ENCODE measurements at regions not wholly inside any gene's neighbourhood (a gene's known extent, or its start where the extent isn't known, plus 50 kb on each side); places are given as distances from the start of the nearest gene placed in this dataset.
"Not testable (repeated sequence)": the region's sequence is repeated elsewhere in the genome, so short reads cannot be mapped to it uniquely, and the experiment has no call there.

DNA sequence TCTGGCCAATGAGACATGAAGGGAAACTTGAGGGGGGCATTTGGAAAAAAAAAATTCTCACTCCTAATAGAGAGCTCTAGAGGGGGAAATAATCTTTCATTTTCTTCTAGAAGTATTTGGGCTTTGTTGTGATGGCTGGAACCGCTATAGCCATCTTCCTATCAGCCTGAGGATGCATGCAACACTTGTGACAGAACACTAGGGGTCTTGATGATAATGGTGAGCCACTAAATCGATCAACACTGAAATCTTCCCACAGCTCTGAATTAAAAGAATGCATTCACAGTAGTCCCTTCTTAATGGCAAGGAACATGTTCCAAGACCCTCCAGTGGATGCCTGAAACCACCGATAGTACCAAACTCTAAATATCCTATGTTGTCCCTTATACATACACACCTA lies 325.3 kb downstream of the LNPK start:
- Histone ChIP-seq H3K4me1 (no peaks in the 10 kb centered on the region), H3K27ac (no peak overlapping the region), H3K9me3 (no peaks in the 10 kb centered on the region), H3K4me2 (no peak overlapping the region), H3K4me3 (no peak overlapping the region)
- ChIA-PET POLR2A (no interaction called here), CTCF (no interaction called here)
- FAIRE-seq (no peak), ATAC-seq (0 out of 6 replicates have a peak, but pooled peaks of 1 of the 2 experiments have one; percentile 32), DNase-seq (ENCODE audit: low read depth in 1 of 2, low spot score in 1 of 2) (no peak)
- WGBS (ENCODE audit: missing lambda C conversion rate) = 25% methylated on average over 3 of the region's 3 CpGs
- no peak for TF ChIP-seq TP53 (CRISPR knock-in tag; IDR thresholded peaks at IDR 0.05)
- TF ChIP-seq TFCP2L1 (CRISPR knock-in tag; IDR thresholded peaks at IDR 0.05) = no peak
- TF ChIP-seq, protein P1, sequence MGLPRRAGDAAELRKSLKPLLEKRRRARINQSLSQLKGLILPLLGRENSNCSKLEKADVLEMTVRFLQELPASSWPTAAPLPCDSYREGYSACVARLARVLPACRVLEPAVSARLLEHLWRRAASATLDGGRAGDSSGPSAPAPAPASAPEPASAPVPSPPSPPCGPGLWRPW (IDR thresholded peaks at IDR 0.05) = no peak
- no peak for TF ChIP-seq HOXB13 (CRISPR knock-in tag; IDR thresholded peaks at IDR 0.05; ENCODE audit: low read depth)
- TF ChIP-seq KDM5A (IDR thresholded peaks at IDR 0.05) = no peak
- TF ChIP-seq, protein P2, sequence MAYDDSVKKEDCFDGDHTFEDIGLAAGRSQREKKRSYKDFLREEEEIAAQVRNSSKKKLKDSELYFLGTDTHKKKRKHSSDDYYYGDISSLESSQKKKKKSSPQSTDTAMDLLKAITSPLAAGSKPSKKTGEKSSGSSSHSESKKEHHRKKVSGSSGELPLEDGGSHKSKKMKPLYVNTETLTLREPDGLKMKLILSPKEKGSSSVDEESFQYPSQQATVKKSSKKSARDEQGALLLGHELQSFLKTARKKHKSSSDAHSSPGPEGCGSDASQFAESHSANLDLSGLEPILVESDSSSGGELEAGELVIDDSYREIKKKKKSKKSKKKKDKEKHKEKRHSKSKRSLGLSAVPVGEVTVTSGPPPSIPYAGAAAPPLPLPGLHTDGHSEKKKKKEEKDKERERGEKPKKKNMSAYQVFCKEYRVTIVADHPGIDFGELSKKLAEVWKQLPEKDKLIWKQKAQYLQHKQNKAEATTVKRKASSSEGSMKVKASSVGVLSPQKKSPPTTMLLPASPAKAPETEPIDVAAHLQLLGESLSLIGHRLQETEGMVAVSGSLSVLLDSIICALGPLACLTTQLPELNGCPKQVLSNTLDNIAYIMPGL (CRISPR knock-in tag; IDR thresholded peaks at IDR 0.05; ENCODE audit: borderline replicate concordance) = no peak
- TF ChIP-seq HOXA7 (CRISPR knock-in tag; IDR thresholded peaks at IDR 0.05) = no peak
- no peak for TF ChIP-seq FOXS1 (CRISPR knock-in tag; IDR thresholded peaks at IDR 0.05)
- TF ChIP-seq, protein P3, sequence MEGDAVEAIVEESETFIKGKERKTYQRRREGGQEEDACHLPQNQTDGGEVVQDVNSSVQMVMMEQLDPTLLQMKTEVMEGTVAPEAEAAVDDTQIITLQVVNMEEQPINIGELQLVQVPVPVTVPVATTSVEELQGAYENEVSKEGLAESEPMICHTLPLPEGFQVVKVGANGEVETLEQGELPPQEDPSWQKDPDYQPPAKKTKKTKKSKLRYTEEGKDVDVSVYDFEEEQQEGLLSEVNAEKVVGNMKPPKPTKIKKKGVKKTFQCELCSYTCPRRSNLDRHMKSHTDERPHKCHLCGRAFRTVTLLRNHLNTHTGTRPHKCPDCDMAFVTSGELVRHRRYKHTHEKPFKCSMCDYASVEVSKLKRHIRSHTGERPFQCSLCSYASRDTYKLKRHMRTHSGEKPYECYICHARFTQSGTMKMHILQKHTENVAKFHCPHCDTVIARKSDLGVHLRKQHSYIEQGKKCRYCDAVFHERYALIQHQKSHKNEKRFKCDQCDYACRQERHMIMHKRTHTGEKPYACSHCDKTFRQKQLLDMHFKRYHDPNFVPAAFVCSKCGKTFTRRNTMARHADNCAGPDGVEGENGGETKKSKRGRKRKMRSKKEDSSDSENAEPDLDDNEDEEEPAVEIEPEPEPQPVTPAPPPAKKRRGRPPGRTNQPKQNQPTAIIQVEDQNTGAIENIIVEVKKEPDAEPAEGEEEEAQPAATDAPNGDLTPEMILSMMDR (IDR thresholded peaks at IDR 0.05) = no peak
- no peak for TF ChIP-seq JUNB (IDR thresholded peaks at IDR 0.05)

DNA sequence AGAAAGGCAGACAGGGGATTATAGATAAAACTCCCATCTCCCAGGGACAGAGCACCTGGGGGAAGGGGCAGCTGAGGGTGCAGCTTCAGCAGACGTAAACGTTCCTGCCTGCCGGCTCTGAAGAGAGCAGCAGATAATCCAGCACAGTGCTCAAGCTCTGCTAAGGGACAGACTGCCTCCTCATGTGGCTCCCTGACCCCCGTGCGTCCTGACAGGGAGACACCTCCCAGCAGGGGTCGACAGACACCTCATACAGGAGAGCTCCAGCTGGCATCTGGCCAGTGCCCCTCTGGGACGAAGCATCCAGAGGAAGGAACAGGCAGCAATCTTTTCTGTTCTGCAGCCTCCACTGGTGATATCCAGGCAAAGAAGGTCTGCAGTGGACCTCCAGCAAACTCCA lies 333.3 kb downstream of the LNPK start:
- DNase-seq (ENCODE audit: low read depth in 1 of 2, low spot score in 1 of 2); H3K4me2 ChIP-seq; FAIRE-seq; ATAC-seq; H3K27ac ChIP-seq; H3K9me3 ChIP-seq; POLR2A ChIA-PET; CTCF ChIA-PET; H3K4me3 ChIP-seq; H3K4me1 ChIP-seq: not testable (repeated sequence)
- WGBS (ENCODE audit: missing lambda C conversion rate) = 25% methylated on average over 3 of the region's 7 CpGs

DNA sequence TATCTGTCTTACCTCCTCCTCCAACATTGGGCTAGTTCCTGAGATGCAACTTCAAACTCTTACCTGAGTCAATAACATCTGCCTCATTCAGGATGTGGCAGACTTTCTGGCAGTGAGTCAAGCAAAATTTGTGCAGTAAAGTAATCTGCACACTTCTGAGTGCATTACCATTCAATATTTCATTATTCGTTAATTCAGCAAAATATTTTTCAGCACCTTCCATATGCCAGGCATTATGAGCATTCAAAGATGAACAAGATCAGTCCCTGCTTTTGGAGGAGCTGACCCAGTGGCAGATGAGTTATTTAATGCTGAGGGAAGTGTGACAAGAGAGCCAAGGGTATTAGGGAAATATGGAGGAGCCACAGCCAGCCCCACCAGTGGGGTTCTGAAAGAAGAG lies 339.7 kb downstream of the LNPK start:
- CTCF ChIA-PET = interaction anchor here (2.2 kb wide), 1 partner anchor 28 kb away, joined by 5 read pairs; no protein-coding TSS in a partner anchor
- whole genome bisulfite sequencing (ENCODE audit: missing lambda C conversion rate) = 0% methylated on average over 1 of the region's 1 CpG

DNA sequence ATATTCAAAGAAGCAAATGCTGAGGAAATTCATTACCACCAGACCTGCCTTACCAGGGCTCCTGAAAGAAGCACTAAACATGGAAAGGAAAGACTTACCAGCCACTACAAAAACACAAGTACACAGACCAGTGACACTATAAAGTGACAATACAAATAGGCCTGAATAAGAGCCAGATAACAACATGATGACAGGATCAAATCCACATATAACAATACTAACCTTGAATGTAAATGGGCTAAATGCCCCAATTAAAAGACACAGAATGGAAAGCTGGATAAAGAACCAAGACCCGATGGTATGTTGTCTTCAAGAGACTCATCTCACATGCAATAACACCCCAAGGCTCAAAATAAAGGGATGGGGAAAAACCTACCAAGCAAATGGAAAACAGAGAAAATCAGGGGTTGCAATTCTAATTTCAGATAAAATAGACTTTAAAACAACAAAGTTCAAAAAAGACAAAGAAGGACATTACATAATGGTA lies 353.4 kb downstream of the LNPK start:
- no peak for ATAC-seq
- DNase-seq (ENCODE audit: low read depth in 1 of 2, low spot score in 1 of 2) = no peak
- no peak overlapping the region for H3K27ac ChIP-seq
- no peaks in the 10 kb centered on the region for H3K4me1 ChIP-seq
- no peak overlapping the region for H3K4me2 ChIP-seq
- H3K4me3 ChIP-seq = no peak overlapping the region
- 4% methylated on average over 1 of the region's 1 CpG for WGBS (ENCODE audit: missing lambda C conversion rate)
- POLR2A ChIA-PET = no interaction called here
- H3K9me3 ChIP-seq = no peaks in the 10 kb centered on the region
- no peak for FAIRE-seq
- CTCF ChIA-PET = no interaction called here
- TF ChIP-seq HOXA7 (CRISPR knock-in tag; IDR thresholded peaks at IDR 0.05) (no peak), EHMT2 (IDR thresholded peaks at IDR 0.05; ENCODE audit: low read depth) (no peak), CHD4 (IDR thresholded peaks at IDR 0.05; ENCODE audit: borderline replicate concordance) (no peak), CHD2 (IDR thresholded peaks at IDR 0.05; ENCODE audit: low read length, partially characterized antibody) (no peak), CBX8 (IDR thresholded peaks at IDR 0.05) (no peak), NR3C1 (IDR thresholded peaks at IDR 0.05) (no peak), BHLHE40 (IDR thresholded peaks at IDR 0.05; ENCODE audit: low read depth, low read length) (no peak), JUN (IDR thresholded peaks at IDR 0.05) (no peak), NPAS2 (CRISPR knock-in tag; IDR thresholded peaks at IDR 0.05; ENCODE audit: borderline replicate concordance) (no peak), SMC3 (IDR thresholded peaks at IDR 0.05) (no peak), RARB (CRISPR knock-in tag; IDR thresholded peaks at IDR 0.05) (no peak), EHF (CRISPR knock-in tag; IDR thresholded peaks at IDR 0.05) (no peak)
- TF ChIP-seq, protein P4, sequence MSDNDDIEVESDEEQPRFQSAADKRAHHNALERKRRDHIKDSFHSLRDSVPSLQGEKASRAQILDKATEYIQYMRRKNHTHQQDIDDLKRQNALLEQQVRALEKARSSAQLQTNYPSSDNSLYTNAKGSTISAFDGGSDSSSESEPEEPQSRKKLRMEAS (IDR thresholded peaks at IDR 0.05) = no peak
- TF ChIP-seq, protein P5, sequence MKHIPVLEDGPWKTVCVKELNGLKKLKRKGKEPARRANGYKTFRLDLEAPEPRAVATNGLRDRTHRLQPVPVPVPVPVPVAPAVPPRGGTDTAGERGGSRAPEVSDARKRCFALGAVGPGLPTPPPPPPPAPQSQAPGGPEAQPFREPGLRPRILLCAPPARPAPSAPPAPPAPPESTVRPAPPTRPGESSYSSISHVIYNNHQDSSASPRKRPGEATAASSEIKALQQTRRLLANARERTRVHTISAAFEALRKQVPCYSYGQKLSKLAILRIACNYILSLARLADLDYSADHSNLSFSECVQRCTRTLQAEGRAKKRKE (CRISPR knock-in tag; IDR thresholded peaks at IDR 0.05; ENCODE audit: low read depth) = no peak
- TF ChIP-seq, protein P6, sequence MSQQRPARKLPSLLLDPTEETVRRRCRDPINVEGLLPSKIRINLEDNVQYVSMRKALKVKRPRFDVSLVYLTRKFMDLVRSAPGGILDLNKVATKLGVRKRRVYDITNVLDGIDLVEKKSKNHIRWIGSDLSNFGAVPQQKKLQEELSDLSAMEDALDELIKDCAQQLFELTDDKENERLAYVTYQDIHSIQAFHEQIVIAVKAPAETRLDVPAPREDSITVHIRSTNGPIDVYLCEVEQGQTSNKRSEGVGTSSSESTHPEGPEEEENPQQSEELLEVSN (IDR thresholded peaks at IDR 0.05; ENCODE audit: borderline replicate concordance, low read depth) = no peak

More for the DNA sequence above, 339.7 kb downstream of the LNPK start:
- Histone ChIP-seq H3K4me1 (no peaks in the 10 kb centered on the region), H3K27ac (no peak overlapping the region), H3K4me3 (no peak overlapping the region), H3K9me3 (no peaks in the 10 kb centered on the region), H3K4me2 (no peak overlapping the region)
- DNase-seq (ENCODE audit: low read depth in 1 of 2, low spot score in 1 of 2) = no peak
- no peak for ATAC-seq
- POLR2A ChIA-PET = no interaction called here
- TF ChIP-seq, protein P7, sequence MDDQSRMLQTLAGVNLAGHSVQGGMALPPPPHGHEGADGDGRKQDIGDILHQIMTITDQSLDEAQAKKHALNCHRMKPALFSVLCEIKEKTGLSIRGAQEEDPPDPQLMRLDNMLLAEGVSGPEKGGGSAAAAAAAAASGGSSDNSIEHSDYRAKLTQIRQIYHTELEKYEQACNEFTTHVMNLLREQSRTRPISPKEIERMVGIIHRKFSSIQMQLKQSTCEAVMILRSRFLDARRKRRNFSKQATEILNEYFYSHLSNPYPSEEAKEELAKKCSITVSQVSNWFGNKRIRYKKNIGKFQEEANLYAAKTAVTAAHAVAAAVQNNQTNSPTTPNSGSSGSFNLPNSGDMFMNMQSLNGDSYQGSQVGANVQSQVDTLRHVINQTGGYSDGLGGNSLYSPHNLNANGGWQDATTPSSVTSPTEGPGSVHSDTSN (IDR thresholded peaks at IDR 0.05) = no peak
- TF ChIP-seq MAFK (IDR thresholded peaks at IDR 0.05; ENCODE audit: partially characterized antibody) = peak; percentile 10
- FAIRE-seq = no peak
